HCT116 (cell line): ENCODE measurements at regions not wholly inside any gene's neighbourhood (a gene's known extent, or its start where the extent isn't known, plus 50 kb on each side); places are given as distances from the start of the nearest gene placed in this dataset.

Experiments
- ATAC-seq: fragments of 200-7000 bp; cut with Tn5 transposase; 2 replicates; pipeline ENCODE4 v1.9.1; 2020; ENCODE audit warnings: mild to moderate bottlenecking, moderate library complexity
- BruUV-seq: library from RNA; stranded (reverse); fragments of 400-500 nt; replicated peaks from 2 replicates; lab custom pipeline; 2021; lab: Mats Ljungman, UMichigan
- CTCF ChIA-PET: fragments of 300-600 bp; sonication (Branson Sonifier 250); formaldehyde crosslinking; loops from one replicate; lab custom pipeline; 2021; ENCODE audit warnings: antibody characterized with exemption; lab: Charles Lee
- POLR2A ChIA-PET: fragments of 300-600, 350-600 bp; sonication (Branson Sonifier 250); formaldehyde crosslinking; loops from one replicate; lab custom pipeline; 2021; ENCODE audit warnings: antibody characterized with exemption; lab: Charles Lee
- RAD21 ChIA-PET, 2 experiments: fragments of 300-600 bp; sonication (Branson Sonifier 250); formaldehyde crosslinking; loops; one replicate each; lab custom pipeline; 2023; ENCODE audit warnings: low total read pairs in 2 of 2; ENCODE audit not compliant: uncharacterized antibody in 2 of 2, unreplicated experiment in 2 of 2, low non-redundant PET in 1 of 2; lab: Charles Lee
- DNase-seq: peaks from one replicate; pipeline ENCODE4 v3.0.0-alpha.2; 2010; ENCODE audit warnings: low read depth, low spot score
- H2AFZ ChIP-seq: fragments of 200-600 bp; shearing (Covaris generic), sonication (generic); 2 replicates; pipeline ENCODE4 v1.6.1; 2017; ENCODE audit warnings: low read depth, mixed run types, mixed read lengths, antibody characterized with exemption, low read length; ENCODE audit not compliant: poor library complexity, severe bottlenecking
- H3K27ac ChIP-seq: 2 replicates; pipeline ENCODE4 v1.5.1; 2012; ENCODE audit warnings: low read depth, low read length
- H3K27me3 ChIP-seq: fragments of 200-600 bp; sonication (generic); 2 replicates; pipeline ENCODE4 v1.6.1; 2016; ENCODE audit warnings: mixed run types, low read length, mixed read lengths; ENCODE audit not compliant: insufficient read depth
- H3K36me3 ChIP-seq, 2 experiments: fragments of 200-500 bp in 1 of 2; fragments of 200-600 bp in 1 of 2; sonication (Bioruptor generic) in 1 of 2; sonication (generic) in 1 of 2; 2 replicates each; pipeline versions ENCODE4 v1.5.1 to v1.6.1; 2014 to 2016; ENCODE audit warnings: low read length in 2 of 2, inconsistent platforms in 1 of 2, mixed read lengths in 1 of 2, mixed run types in 1 of 2; ENCODE audit not compliant: insufficient read depth in 2 of 2, control insufficient read depth in 1 of 2
- H3K4me1 ChIP-seq, 2 experiments: fragments of 200-600 bp in 1 of 2; sonication (generic) in 1 of 2; 2 replicates each; pipeline versions ENCODE4 v1.5.1 to v1.6.1; 2012 to 2017; ENCODE audit warnings: low read length in 2 of 2, inconsistent platforms in 1 of 2, mild to moderate bottlenecking in 1 of 2, mixed read lengths in 1 of 2, mixed run types in 1 of 2, moderate library complexity in 1 of 2; ENCODE audit not compliant: insufficient read depth in 2 of 2, control insufficient read depth in 1 of 2
- H3K4me2 ChIP-seq: fragments of 200-600 bp; sonication (generic); 2 replicates; pipeline ENCODE4 v1.6.1; 2017; ENCODE audit warnings: mixed run types, low read length, mixed read lengths
- H3K4me3 ChIP-seq, 2 experiments: fragments of 200-600 bp in 1 of 2; sonication (generic) in 1 of 2; replicated peaks in 1 of 2; 2 replicates each; pipeline ENCODE4 v1.5.1; 2011 to 2016; ENCODE audit warnings: low read length in 2 of 2, control low read depth in 1 of 2, low read depth in 1 of 2, mild to moderate bottlenecking in 1 of 2, mixed read lengths in 1 of 2, mixed run types in 1 of 2
- H3K79me2 ChIP-seq: fragments of 200-600 bp; sonication (generic); 2 replicates; pipeline ENCODE4 v1.6.1; 2017; ENCODE audit warnings: mild to moderate bottlenecking, mixed run types, low read length, moderate library complexity, mixed read lengths; ENCODE audit not compliant: insufficient read depth
- H3K9ac ChIP-seq: fragments of 200-600 bp; sonication (generic); 2 replicates; pipeline ENCODE4 v1.6.1; 2016; ENCODE audit warnings: low read length, mixed read lengths
- H3K9me2 ChIP-seq: fragments of 200-600 bp; sonication (generic), shearing (Covaris generic); 2 replicates; pipeline ENCODE4 v1.6.1; 2017; ENCODE audit warnings: mixed run types, mild to moderate bottlenecking, moderate library complexity; ENCODE audit not compliant: insufficient read depth
- H3K9me3 ChIP-seq, 2 experiments: fragments of 200-500 bp in 1 of 2; fragments of 200-600 bp in 1 of 2; sonication (Bioruptor generic) in 1 of 2; sonication (generic) in 1 of 2; 2 replicates each; pipeline ENCODE4 v1.6.1; 2014 to 2017; ENCODE audit warnings: low read length in 2 of 2, mixed read lengths in 2 of 2, inconsistent platforms in 1 of 2, low read depth in 1 of 2, mild to moderate bottlenecking in 1 of 2, mixed run types in 1 of 2, moderate library complexity in 1 of 2; ENCODE audit not compliant: control insufficient read depth in 1 of 2, insufficient read depth in 1 of 2
- H4K20me1 ChIP-seq: fragments of 200-600 bp; sonication (generic), shearing (Covaris generic); 2 replicates; pipeline ENCODE4 v1.6.1; 2017; ENCODE audit warnings: mixed run types, mild to moderate bottlenecking, moderate library complexity; ENCODE audit not compliant: insufficient read depth
- CEBPB ChIP-seq: IDR thresholded peaks from 2 replicates; pipeline ENCODE4 v1.6.1; 2012; ENCODE audit warnings: low read depth
- EZH2phosphoT487 ChIP-seq: fragments of 200-600 bp; IDR thresholded peaks from 2 replicates; pipeline ENCODE4 v1.6.1; 2018; ENCODE audit warnings: antibody characterized with exemption, borderline replicate concordance
- FOSL1 ChIP-seq: IDR thresholded peaks from 2 replicates; pipeline ENCODE4 v1.6.1; 2012; ENCODE audit warnings: low read depth
- JUND ChIP-seq: IDR thresholded peaks from 2 replicates; pipeline ENCODE4 v1.6.1; 2012
- MAX ChIP-seq: IDR thresholded peaks from 2 replicates; pipeline ENCODE4 v1.6.1; 2012
- POLR2AphosphoS5 ChIP-seq: IDR thresholded peaks from 2 replicates; pipeline ENCODE4 v1.6.1; 2011; ENCODE audit warnings: mild to moderate bottlenecking, low read depth, low read length, moderate library complexity
- RAD21 ChIP-seq: IDR thresholded peaks from 2 replicates; pipeline ENCODE4 v1.6.1; 2012; ENCODE audit warnings: low read depth, mild to moderate bottlenecking
- SIN3A ChIP-seq: IDR thresholded peaks from 2 replicates; pipeline ENCODE4 v1.6.1; 2012; ENCODE audit warnings: low read depth
- SP1 ChIP-seq: IDR thresholded peaks from 2 replicates; pipeline ENCODE4 v1.6.1; 2012; ENCODE audit warnings: low read depth
- SRF ChIP-seq: IDR thresholded peaks from 2 replicates; pipeline ENCODE4 v1.6.1; 2012; ENCODE audit warnings: low read depth
- TCF7L2 ChIP-seq: IDR thresholded peaks from 2 replicates; pipeline ENCODE4 v1.7.0; 2011; ENCODE audit warnings: borderline replicate concordance, inconsistent platforms; ENCODE audit not compliant: insufficient read depth, insufficient read length; ENCODE audit errors: extremely low read depth
- ZBTB33 ChIP-seq: IDR thresholded peaks from 2 replicates; pipeline ENCODE4 v1.6.1; 2011; ENCODE audit warnings: mild to moderate bottlenecking, low read length, moderate library complexity; ENCODE audit not compliant: insufficient replicate concordance; ENCODE audit errors: extremely low read depth
- ZNF274 ChIP-seq: fragments of 200-500 bp; sonication (Bioruptor generic); IDR thresholded peaks from 2 replicates; pipeline ENCODE4 v1.6.1; 2014; ENCODE audit warnings: mild to moderate bottlenecking, low read depth, low read length, inconsistent platforms
- intact Hi-C: fragments of 100-400 bp; cut with micrococcal nuclease; formaldehyde crosslinking; loops from 2 replicates; pipeline ENCODE4 v1.10.0; 2022
- TF ChIP-seq, protein P1 (sequence below): IDR thresholded peaks from 2 replicates; pipeline ENCODE4 v1.6.1; 2012

GRCh38 chr9:86410281-86410680 lies 56.1 kb upstream of the TUT7 start:
- H3K27me3 ChIP-seq = no peaks in the 10 kb centered on the region
- CTCF ChIA-PET = no interaction called here
- no peaks in the 10 kb centered on the region for H3K79me2 ChIP-seq
- ATAC-seq = no peak
- no peak overlapping the region for H2AFZ ChIP-seq
- H4K20me1 ChIP-seq = no peaks in the 10 kb centered on the region
- RAD21 ChIA-PET = no interaction called here
- peaks cover 20 to 22% of the 10 kb centered on the region in 2 experiments for H3K4me1 ChIP-seq
- no peak overlapping the region for H3K27ac ChIP-seq
- no peaks in the 10 kb centered on the region for H3K36me3 ChIP-seq
- no peak overlapping the region for H3K9ac ChIP-seq
- no TSS peak for BruUV-seq
- no peak overlapping the region for H3K4me2 ChIP-seq
- no peak overlapping the region for H3K4me3 ChIP-seq
- intact Hi-C loops = no loop called here
- no peak for TF ChIP-seq EZH2phosphoT487
- TF ChIP-seq, protein P1, sequence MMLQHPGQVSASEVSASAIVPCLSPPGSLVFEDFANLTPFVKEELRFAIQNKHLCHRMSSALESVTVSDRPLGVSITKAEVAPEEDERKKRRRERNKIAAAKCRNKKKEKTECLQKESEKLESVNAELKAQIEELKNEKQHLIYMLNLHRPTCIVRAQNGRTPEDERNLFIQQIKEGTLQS = no peak
- TF ChIP-seq CEBPB = no peak
- TF ChIP-seq ZBTB33 = no peak
- no peak for TF ChIP-seq JUND
- no peak for TF ChIP-seq SRF
- no peak for TF ChIP-seq SIN3A
- no peak for TF ChIP-seq MAX
- TF ChIP-seq TCF7L2 = no peak
- TF ChIP-seq ZNF274 = no peak
- TF ChIP-seq SP1 = no peak
- TF ChIP-seq FOSL1 = no peak
- TF ChIP-seq RAD21 = no peak
- no peak for TF ChIP-seq POLR2AphosphoS5
- TF ChIP-seq, all 23 proteins: peak for 0
- H3K9me2 ChIP-seq = no peaks in the 10 kb centered on the region
- H3K9me3 ChIP-seq = no peaks in the 10 kb centered on the region
- POLR2A ChIA-PET = no interaction called here
- no peak for DNase-seq
